Calu3 (cell line): ENCODE measurements at regions not wholly inside any gene's neighbourhood (a gene's known extent, or its start where the extent isn't known, plus 50 kb on each side); places are given as distances from the start of the nearest gene placed in this dataset.
"Not testable (repeated sequence)": the region's sequence is repeated elsewhere in the genome, so short reads cannot be mapped to it uniquely, and the experiment has no call there.

Experiments
- BruUV-seq: library from RNA; stranded (reverse); fragments of 400-500 nt; replicated peaks from 2 replicates; lab custom pipeline; 2021; lab: Mats Ljungman, UMichigan
- CTCF ChIA-PET: fragments of 300-600 bp; sonication (Branson Sonifier 250); formaldehyde crosslinking; loops from one replicate; lab custom pipeline; 2022; ENCODE audit warnings: antibody characterized with exemption; lab: Charles Lee
- DNase-seq: peaks from one replicate; pipeline ENCODE4 v3.0.0; 2022
- H3K27ac Mint-ChIP-seq: one replicate; pipeline ENCODE4 v1.8.0; 2022; ENCODE audit warnings: mixed read lengths; ENCODE audit not compliant: unreplicated experiment
- H3K27me3 Mint-ChIP-seq: one replicate; pipeline ENCODE4 v1.8.0; 2022; ENCODE audit warnings: mixed read lengths; ENCODE audit not compliant: unreplicated experiment
- H3K36me3 Mint-ChIP-seq: one replicate; pipeline ENCODE4 v1.8.0; 2022; ENCODE audit warnings: mild to moderate bottlenecking, moderate library complexity, mixed read lengths; ENCODE audit not compliant: insufficient read depth, unreplicated experiment
- H3K4me1 Mint-ChIP-seq: one replicate; pipeline ENCODE4 v1.8.0; 2022; ENCODE audit warnings: mild to moderate bottlenecking, low read depth, mixed read lengths; ENCODE audit not compliant: unreplicated experiment
- H3K4me3 Mint-ChIP-seq: one replicate; pipeline ENCODE4 v1.8.0; 2022; ENCODE audit warnings: mild to moderate bottlenecking, low read depth, moderate library complexity, mixed read lengths; ENCODE audit not compliant: unreplicated experiment
- H3K9me3 Mint-ChIP-seq: one replicate; pipeline ENCODE4 v1.8.0; 2022; ENCODE audit warnings: low read depth, mixed read lengths; ENCODE audit not compliant: unreplicated experiment
- intact Hi-C: fragments of 100-400 bp; cut with micrococcal nuclease; formaldehyde crosslinking; loops from one replicate; pipeline ENCODE4 v1.10.0; 2022; ENCODE audit not compliant: unreplicated experiment
- TF ChIP-seq, protein P1 (sequence below): fragments of 200-600 bp; IDR thresholded peaks from one replicate; pipeline ENCODE4 v1.8.0; 2022; ENCODE audit warnings: antibody characterized with exemption; ENCODE audit not compliant: unreplicated experiment

DNA sequence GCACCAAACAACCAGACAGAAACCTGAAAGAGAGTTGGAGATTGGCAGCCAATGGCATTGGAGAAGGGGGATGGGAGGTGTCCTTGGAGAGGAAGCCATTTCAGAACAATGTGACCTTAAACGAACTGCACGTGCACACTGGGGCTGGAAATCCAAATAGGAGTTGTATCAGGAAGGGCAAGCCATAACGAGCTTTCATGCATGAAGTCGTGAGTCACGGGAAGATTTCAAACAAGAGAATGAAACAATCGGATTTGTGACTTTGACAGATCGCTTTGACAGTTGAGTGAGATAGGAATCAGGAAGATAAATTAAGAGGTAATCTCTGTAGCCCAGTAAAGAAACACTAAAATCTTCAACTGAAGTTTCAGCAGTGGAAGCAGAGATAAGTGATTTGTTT is 445.8 kb upstream of the ZP4 start:
- no TSS peak for BruUV-seq

DNA sequence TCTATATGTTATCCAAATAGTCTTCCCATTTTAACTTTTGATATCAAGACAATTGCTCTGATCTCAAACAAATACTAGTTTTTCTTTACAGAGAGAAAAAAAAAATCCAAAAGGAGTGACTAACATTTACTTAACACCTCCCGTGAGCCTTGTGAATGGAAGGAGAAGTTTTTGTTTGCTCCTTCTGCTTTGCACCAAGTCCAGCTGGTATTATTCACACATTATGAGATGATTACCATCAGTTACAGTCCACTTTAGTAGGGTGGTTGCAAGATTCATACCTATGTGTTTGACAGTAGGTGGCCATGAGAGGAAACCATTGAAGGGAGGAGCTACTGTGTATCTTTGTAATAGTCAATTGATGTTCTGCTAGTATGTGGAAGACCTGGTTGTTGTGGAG is 443.4 kb upstream of the ZP4 start:
- DNase-seq, result no peak
- Mint-ChIP-seq H3K4me1 (no peaks in the 10 kb centered on the region), H3K4me3 (no peak overlapping the region), H3K27ac (no peak overlapping the region), H3K36me3 (no peaks in the 10 kb centered on the region), H3K9me3 (peaks cover 10% of the 10 kb centered on the region), H3K27me3 (no peaks in the 10 kb centered on the region)
- CTCF ChIA-PET, result no interaction called here
- intact Hi-C loops, result no loop called here
- TF ChIP-seq, protein P1, sequence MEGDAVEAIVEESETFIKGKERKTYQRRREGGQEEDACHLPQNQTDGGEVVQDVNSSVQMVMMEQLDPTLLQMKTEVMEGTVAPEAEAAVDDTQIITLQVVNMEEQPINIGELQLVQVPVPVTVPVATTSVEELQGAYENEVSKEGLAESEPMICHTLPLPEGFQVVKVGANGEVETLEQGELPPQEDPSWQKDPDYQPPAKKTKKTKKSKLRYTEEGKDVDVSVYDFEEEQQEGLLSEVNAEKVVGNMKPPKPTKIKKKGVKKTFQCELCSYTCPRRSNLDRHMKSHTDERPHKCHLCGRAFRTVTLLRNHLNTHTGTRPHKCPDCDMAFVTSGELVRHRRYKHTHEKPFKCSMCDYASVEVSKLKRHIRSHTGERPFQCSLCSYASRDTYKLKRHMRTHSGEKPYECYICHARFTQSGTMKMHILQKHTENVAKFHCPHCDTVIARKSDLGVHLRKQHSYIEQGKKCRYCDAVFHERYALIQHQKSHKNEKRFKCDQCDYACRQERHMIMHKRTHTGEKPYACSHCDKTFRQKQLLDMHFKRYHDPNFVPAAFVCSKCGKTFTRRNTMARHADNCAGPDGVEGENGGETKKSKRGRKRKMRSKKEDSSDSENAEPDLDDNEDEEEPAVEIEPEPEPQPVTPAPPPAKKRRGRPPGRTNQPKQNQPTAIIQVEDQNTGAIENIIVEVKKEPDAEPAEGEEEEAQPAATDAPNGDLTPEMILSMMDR, result no peak
- no TSS peak for BruUV-seq

More for the DNA sequence above, 445.8 kb upstream of the ZP4 start:
- Mint-ChIP-seq H3K4me1 (peaks cover 10% of the 10 kb centered on the region), H3K4me3 (no peak overlapping the region), H3K27ac (no peak overlapping the region), H3K27me3 (no peaks in the 10 kb centered on the region), H3K9me3 (peaks cover 20% of the 10 kb centered on the region), H3K36me3 (no peaks in the 10 kb centered on the region)
- TF ChIP-seq, protein P1, result no peak
- intact Hi-C loops, result no loop called here
- no peak for DNase-seq
- CTCF ChIA-PET, result no interaction called here

DNA sequence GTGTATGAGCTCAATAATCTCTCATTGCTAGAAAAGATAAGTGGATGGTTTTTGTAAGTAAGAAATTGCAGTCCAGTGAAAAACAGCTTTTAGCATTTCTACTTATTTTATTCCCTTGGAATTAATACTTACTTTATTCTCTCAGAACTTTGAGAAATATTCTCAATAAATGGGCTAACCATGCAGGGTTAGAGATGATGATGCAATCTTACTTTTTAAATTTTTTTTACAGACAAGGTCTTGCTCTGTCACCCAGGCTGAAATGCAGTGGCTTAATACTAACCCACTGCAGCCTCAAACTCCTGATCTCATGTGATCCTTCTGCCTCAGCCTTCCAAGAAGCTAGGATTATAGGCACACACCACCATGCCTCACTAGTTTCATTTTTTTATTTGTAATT is 440.8 kb upstream of the ZP4 start:
- Mint-ChIP-seq H3K27me3 (no peaks in the 10 kb centered on the region), H3K36me3 (no peaks in the 10 kb centered on the region), H3K4me1 (no peaks in the 10 kb centered on the region), H3K9me3 (peaks cover 3% of the 10 kb centered on the region), H3K4me3 (no peak overlapping the region), H3K27ac (no peak overlapping the region)
- TF ChIP-seq, protein P1, result no peak
- CTCF ChIA-PET, result no interaction called here
- DNase-seq, result no peak
- intact Hi-C loops, result no loop called here
- BruUV-seq, result no TSS peak

DNA sequence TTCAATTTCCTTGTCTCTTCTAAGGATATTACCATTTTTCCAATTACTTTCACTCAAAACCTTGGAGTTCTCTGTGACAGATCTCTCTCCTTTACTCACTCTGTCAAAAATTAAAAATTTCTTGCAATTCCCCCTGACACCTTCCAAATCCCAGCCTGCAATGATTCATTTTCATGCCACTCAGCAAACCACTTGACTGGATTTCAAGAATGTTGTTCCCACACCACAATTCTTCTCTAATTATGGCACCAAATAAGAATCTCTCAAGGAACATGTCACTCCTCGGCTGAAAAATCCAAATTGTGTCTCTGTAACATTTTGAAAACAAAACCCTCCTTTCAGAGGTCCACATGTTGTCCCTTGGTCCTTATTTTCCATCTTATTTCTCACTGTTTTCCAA is 438.9 kb upstream of the ZP4 start:
- Mint-ChIP-seq H3K4me3 (no peak overlapping the region), H3K36me3 (no peaks in the 10 kb centered on the region), H3K9me3 (no peaks in the 10 kb centered on the region), H3K4me1 (no peaks in the 10 kb centered on the region), H3K27me3 (no peaks in the 10 kb centered on the region), H3K27ac (no peak overlapping the region)
- no TSS peak for BruUV-seq
- intact Hi-C loops, result no loop called here
- TF ChIP-seq, protein P1, result no peak
- no peak for DNase-seq
- CTCF ChIA-PET, result no interaction called here

DNA sequence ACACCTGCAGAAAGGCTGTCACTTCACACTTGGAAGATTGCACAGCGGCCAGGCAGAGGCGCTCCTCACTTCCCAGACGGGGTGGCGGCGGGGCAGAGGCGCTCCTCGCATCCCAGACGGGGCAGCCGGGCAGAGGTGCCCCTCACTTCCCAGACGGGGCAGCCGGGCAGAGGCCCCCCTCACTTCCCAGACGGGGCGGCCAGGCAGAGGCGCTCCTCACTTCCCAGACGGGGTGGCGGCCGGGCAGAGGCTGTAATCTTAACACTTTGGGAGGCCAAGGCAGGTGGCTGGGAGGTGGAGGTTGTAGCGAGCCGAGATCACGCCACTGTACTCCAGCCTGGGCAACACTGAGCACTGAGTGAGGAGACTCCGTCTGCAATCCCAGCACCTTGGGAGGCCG is 436.3 kb upstream of the ZP4 start:
- H3K4me1 Mint-ChIP-seq, H3K27ac Mint-ChIP-seq, CTCF ChIA-PET, DNase-seq, H3K27me3 Mint-ChIP-seq, H3K4me3 Mint-ChIP-seq, H3K36me3 Mint-ChIP-seq, H3K9me3 Mint-ChIP-seq, intact Hi-C loops, BruUV-seq: not testable (repeated sequence)

DNA sequence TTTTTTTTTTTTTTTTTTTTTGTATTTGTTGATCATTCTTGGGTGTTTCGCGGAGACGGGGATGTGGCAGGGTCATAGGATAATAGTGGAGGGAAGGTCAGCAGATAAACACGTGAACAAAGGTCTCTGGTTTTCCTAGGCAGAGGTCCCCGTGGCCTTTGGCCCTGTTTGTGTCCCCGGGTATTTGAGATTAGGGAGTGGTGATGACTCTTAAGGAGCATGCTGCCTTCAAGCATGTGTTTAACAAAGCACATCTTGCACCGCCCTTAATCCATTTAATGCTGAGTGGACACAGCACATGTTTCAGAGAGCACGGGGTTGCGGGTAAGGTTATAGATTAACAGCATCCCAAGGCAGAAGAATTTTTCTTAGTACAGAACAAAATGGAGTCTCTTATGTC is 435.8 kb upstream of the ZP4 start:
- DNase-seq, CTCF ChIA-PET, H3K27ac Mint-ChIP-seq, H3K27me3 Mint-ChIP-seq, H3K9me3 Mint-ChIP-seq, intact Hi-C loops, BruUV-seq, H3K36me3 Mint-ChIP-seq, H3K4me3 Mint-ChIP-seq, H3K4me1 Mint-ChIP-seq: not testable (repeated sequence)
